ENCODE measurements at regions not wholly inside any gene's neighbourhood (a gene's known extent, or its start where the extent isn't known, plus 50 kb on each side); places are given as distances from the start of the nearest gene placed in this dataset.

GRCh38 chr4:38280323-38280706, 320.1 kb downstream of the PTTG2 start:
- no peak for TF ChIP-seq CTCF (IDR thresholded peaks at IDR 0.05)
- H3K27me3 ChIP-seq, result no peaks in the 10 kb centered on the region
- WGBS, 2 donors (ENCODE audit: low coverage in 1 of 2), result 88% methylated on average over 2 to 3 of the region's 4 CpGs

GRCh38 chr4:38281371-38282071, 321.3 kb downstream of the PTTG2 start:
- 43 to 63% methylated on average over 2 of the region's 2 CpGs for WGBS, 2 donors (ENCODE audit: low coverage in 1 of 2)
- Histone ChIP-seq H3K4me1 (peaks cover 0 to 22% (median 11%) of the 10 kb centered on the region in 3 donors), H3K4me3 (no peak overlapping the region), H3K36me3 (no peaks in the 10 kb centered on the region), H3K27me3 (no peaks in the 10 kb centered on the region), H3K27ac (peak overlapping the region in 3 of 4 donors; percentile 43 to 69 (median 56)), H3K9me3 (no peaks in the 10 kb centered on the region)
- no peak for TF ChIP-seq EP300 (IDR thresholded peaks at IDR 0.05)
- no peak for TF ChIP-seq POLR2AphosphoS5 (IDR thresholded peaks at IDR 0.05)
- no peak for TF ChIP-seq CTCF (IDR thresholded peaks at IDR 0.05)
- ATAC-seq, result peak; percentile 43

More at GRCh38 chr4:38280323-38280706, 320.1 kb downstream of the PTTG2 start:
- H3K4me1 ChIP-seq, result peaks cover 0 to 22% (median 11%) of the 10 kb centered on the region in 3 donors
- no peak overlapping the region for H3K27ac ChIP-seq
- ATAC-seq, result no peak
- no peak overlapping the region for H3K4me3 ChIP-seq
- H3K36me3 ChIP-seq, result no peaks in the 10 kb centered on the region
- H3K9me3 ChIP-seq, result no peaks in the 10 kb centered on the region

GRCh38 chr4:38283724-38284123, 323.5 kb downstream of the PTTG2 start:
- Histone ChIP-seq H3K4me1 (peaks cover 0 to 22% (median 11%) of the 10 kb centered on the region in 3 donors), H3K9me3 (no peaks in the 10 kb centered on the region), H3K36me3 (no peaks in the 10 kb centered on the region), H3K4me3 (no peak overlapping the region), H3K27ac (no peak overlapping the region), H3K27me3 (no peaks in the 10 kb centered on the region)
- TF ChIP-seq EP300 (IDR thresholded peaks at IDR 0.05) (no peak), CTCF (IDR thresholded peaks at IDR 0.05) (no peak), POLR2A (IDR thresholded peaks at IDR 0.05) (no peak), POLR2AphosphoS5 (IDR thresholded peaks at IDR 0.05) (no peak)
- ATAC-seq, result no peak
- 62 to 78% methylated on average over 2 to 3 of the region's 3 CpGs for WGBS, 2 donors (ENCODE audit: low coverage in 1 of 2)

- TF ChIP-seq POLR2A (IDR thresholded peaks at IDR 0.05), result no peak
- no peak for TF ChIP-seq POLR2AphosphoS5 (IDR thresholded peaks at IDR 0.05)
- no peak for TF ChIP-seq CTCF (IDR thresholded peaks at IDR 0.05)
- TF ChIP-seq EP300 (IDR thresholded peaks at IDR 0.05), result no peak
- Histone ChIP-seq H3K27me3 (no peaks in the 10 kb centered on the region), H3K27ac (no peak overlapping the region), H3K4me3 (no peak overlapping the region), H3K36me3 (no peaks in the 10 kb centered on the region), H3K4me1 (peaks cover 0 to 22% (median 11%) of the 10 kb centered on the region in 3 donors), H3K9me3 (no peaks in the 10 kb centered on the region)
- WGBS, 2 donors (ENCODE audit: low coverage in 1 of 2), result 43 to 72% methylated on average over 1 to 2 of the region's 2 CpGs
- ATAC-seq, result no peak
Measured at GRCh38 chr4:38284294-38285030, 324.3 kb downstream of the PTTG2 start.

All from gastroesophageal sphincter (tissue), 4 donors.